ENCODE measurements at regions not wholly inside any gene's neighbourhood (a gene's known extent, or its start where the extent isn't known, plus 50 kb on each side); places are given as distances from the start of the nearest gene placed in this dataset.

DNA sequence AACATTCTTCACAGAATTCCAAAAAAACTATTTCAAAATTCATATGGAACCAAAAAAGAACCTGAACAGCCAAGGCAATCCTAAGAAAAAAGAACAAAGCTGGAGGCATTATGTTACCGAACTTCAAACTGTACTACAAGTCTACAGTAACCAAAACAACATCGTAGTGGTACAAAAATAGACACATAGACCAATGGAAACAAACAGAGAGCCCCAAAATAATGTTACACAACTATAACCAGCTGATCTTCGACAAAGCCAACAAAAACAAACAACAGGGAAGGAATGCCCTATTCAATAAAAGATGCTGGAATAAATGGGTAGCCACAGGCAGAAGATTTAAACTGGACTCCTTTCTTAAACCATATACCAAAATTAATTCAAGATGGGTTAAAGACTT lies 1189.6 kb downstream of the PCDH18 start:
- no peaks in the 10 kb centered on the region for H3K36me3 ChIP-seq
- no peaks in the 10 kb centered on the region for H3K27me3 ChIP-seq
- H3K27ac ChIP-seq, result no peak overlapping the region
- H3K4me1 ChIP-seq, result no peaks in the 10 kb centered on the region
- H3K4me3 ChIP-seq, result no peak overlapping the region
- no peak for DNase-seq
- no peak for ATAC-seq (ENCODE audit: low FRiP score in 2 of 2)
- H3K9me3 ChIP-seq, result no peaks in the 10 kb centered on the region
- TF ChIP-seq POLR2A (IDR thresholded peaks at IDR 0.05), result no peak
- TF ChIP-seq CTCF (IDR thresholded peaks at IDR 0.05), result no peak
- TF ChIP-seq EP300 (IDR thresholded peaks at IDR 0.05), result no peak
- TF ChIP-seq POLR2AphosphoS5 (IDR thresholded peaks at IDR 0.05), result no peak
- 76 to 89% methylated on average over 3 of the region's 3 CpGs for WGBS, 2 donors

GRCh38 chr4:136337216-136337615 lies 1195.1 kb downstream of the PCDH18 start:
- H3K4me3 ChIP-seq, result no peak overlapping the region
- TF ChIP-seq EP300 (IDR thresholded peaks at IDR 0.05) (no peak), CTCF (IDR thresholded peaks at IDR 0.05) (no peak), POLR2AphosphoS5 (IDR thresholded peaks at IDR 0.05) (no peak), POLR2A (IDR thresholded peaks at IDR 0.05) (no peak)
- no peaks in the 10 kb centered on the region for H3K36me3 ChIP-seq
- no peak overlapping the region for H3K27ac ChIP-seq
- no peaks in the 10 kb centered on the region for H3K4me1 ChIP-seq
- no peaks in the 10 kb centered on the region for H3K27me3 ChIP-seq
- ATAC-seq (ENCODE audit: low FRiP score in 2 of 2), result peak in 1 of 2 donors; percentile 37
- 83 to 86% methylated on average over 2 to 4 of the region's 4 CpGs for WGBS, 2 donors
- DNase-seq, result peak in 1 of 2 donors; percentile 10
- no peaks in the 10 kb centered on the region for H3K9me3 ChIP-seq

DNA sequence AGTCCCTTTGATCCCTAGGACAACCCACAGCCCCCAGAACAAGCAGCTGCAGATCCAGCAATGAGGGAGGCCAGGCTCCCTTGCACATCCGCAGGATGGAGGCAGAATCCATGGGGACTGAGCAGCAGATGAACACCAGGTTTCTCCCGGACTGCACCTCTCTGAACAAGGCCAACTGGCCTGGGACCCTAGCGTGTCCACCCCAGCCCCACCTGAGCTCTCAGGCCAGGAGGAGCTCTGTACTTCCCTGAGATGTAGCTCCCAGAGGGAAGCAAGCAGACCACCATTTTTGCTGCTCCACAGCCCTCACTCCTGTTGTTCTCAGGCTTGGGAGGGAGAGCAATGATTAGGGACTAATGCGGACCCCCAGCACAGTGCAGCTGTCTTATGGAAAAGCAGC lies 1195.8 kb downstream of the PCDH18 start:
- no peaks in the 10 kb centered on the region for H3K4me1 ChIP-seq
- WGBS, 2 donors, result 96% methylated on average over 4 of the region's 4 CpGs; no CpG with 5 or more reads in 1 of the 2 donors
- DNase-seq (no peak), ATAC-seq (ENCODE audit: low FRiP score in 2 of 2) (peak; percentile 11 to 31)
- H3K36me3 ChIP-seq, result no peaks in the 10 kb centered on the region
- no peak for TF ChIP-seq EP300 (IDR thresholded peaks at IDR 0.05)
- TF ChIP-seq POLR2A (IDR thresholded peaks at IDR 0.05), result no peak
- TF ChIP-seq POLR2AphosphoS5 (IDR thresholded peaks at IDR 0.05), result no peak
- no peak for TF ChIP-seq CTCF (IDR thresholded peaks at IDR 0.05)
- H3K27ac ChIP-seq, result no peak overlapping the region
- H3K9me3 ChIP-seq, result no peaks in the 10 kb centered on the region
- no peak overlapping the region for H3K4me3 ChIP-seq
- H3K27me3 ChIP-seq, result no peaks in the 10 kb centered on the region

GRCh38 chr4:136329042-136329662 lies 1203.1 kb downstream of the PCDH18 start:
- WGBS, 2 donors, result 60 to 84% methylated on average over 1 to 3 of the region's 3 CpGs
- DNase-seq (no peak), ATAC-seq (ENCODE audit: low FRiP score in 2 of 2) (peak; percentile 35 to 43)
- Histone ChIP-seq H3K27me3 (no peaks in the 10 kb centered on the region), H3K36me3 (no peaks in the 10 kb centered on the region), H3K4me1 (no peaks in the 10 kb centered on the region), H3K4me3 (no peak overlapping the region), H3K9me3 (no peaks in the 10 kb centered on the region), H3K27ac (no peak overlapping the region)
- TF ChIP-seq CTCF (IDR thresholded peaks at IDR 0.05) (no peak), EP300 (IDR thresholded peaks at IDR 0.05) (no peak), POLR2A (IDR thresholded peaks at IDR 0.05) (no peak), POLR2AphosphoS5 (IDR thresholded peaks at IDR 0.05) (no peak)

DNA sequence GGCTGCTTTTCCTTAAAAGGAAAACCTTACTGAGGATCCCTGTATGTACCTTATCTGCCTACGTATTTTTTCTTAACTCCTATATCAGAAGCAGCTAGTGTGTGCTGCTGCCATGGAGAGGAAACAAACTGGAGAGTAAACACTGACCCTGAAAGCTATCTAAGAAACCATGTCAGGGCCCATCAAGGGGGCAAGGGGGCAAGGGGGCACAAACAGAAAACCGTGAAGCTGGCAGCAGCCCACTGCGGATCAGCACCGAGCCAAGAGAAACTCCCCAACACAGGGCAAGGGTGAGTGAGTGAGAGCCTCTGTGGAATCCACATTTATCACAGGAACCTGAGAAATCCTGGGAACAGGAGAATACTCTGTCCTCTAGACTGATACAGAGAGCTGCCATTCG lies 1204.2 kb downstream of the PCDH18 start:
- WGBS, 2 donors, result 71 to 77% methylated on average over 5 of the region's 5 CpGs
- DNase-seq, result no peak
- Histone ChIP-seq H3K4me3 (no peak overlapping the region), H3K9me3 (no peaks in the 10 kb centered on the region), H3K27me3 (no peaks in the 10 kb centered on the region), H3K36me3 (no peaks in the 10 kb centered on the region), H3K4me1 (no peaks in the 10 kb centered on the region), H3K27ac (no peak overlapping the region)
- TF ChIP-seq POLR2A (IDR thresholded peaks at IDR 0.05) (no peak), EP300 (IDR thresholded peaks at IDR 0.05) (no peak), POLR2AphosphoS5 (IDR thresholded peaks at IDR 0.05) (no peak), CTCF (IDR thresholded peaks at IDR 0.05) (no peak)
- ATAC-seq (ENCODE audit: low FRiP score in 2 of 2), result no peak
